WTC11 (cell line): ENCODE measurements at regions not wholly inside any gene's neighbourhood (a gene's known extent, or its start where the extent isn't known, plus 50 kb on each side); places are given as distances from the start of the nearest gene placed in this dataset.

ENCODE experiments used
- ATF1 ChIP-seq: sonication (generic); formaldehyde crosslinking; IDR thresholded peaks from 2 replicates; pipeline ENCODE4 v1.8.1; 2023; ENCODE audit warnings: mild to moderate bottlenecking, moderate library complexity, missing genetic modification reagents
- CREM ChIP-seq: sonication (generic); formaldehyde crosslinking; IDR thresholded peaks from 2 replicates; pipeline ENCODE4 v1.8.1; 2022; ENCODE audit warnings: mild to moderate bottlenecking, missing genetic modification reagents, moderate library complexity
- CTCF ChIP-seq: fragments of 200-600 bp; IDR thresholded peaks from 2 replicates; pipeline ENCODE4 v1.8.0; 2022; ENCODE audit warnings: antibody characterized with exemption
- NR2C2 ChIP-seq: sonication (generic); formaldehyde crosslinking; IDR thresholded peaks from 2 replicates; pipeline ENCODE4 v1.8.0; 2022; ENCODE audit warnings: mild to moderate bottlenecking, missing genetic modification reagents
- USF1 ChIP-seq: sonication (generic); formaldehyde crosslinking; IDR thresholded peaks from 2 replicates; pipeline ENCODE4 v1.8.0; 2022; ENCODE audit warnings: mild to moderate bottlenecking, missing genetic modification reagents

DNA sequence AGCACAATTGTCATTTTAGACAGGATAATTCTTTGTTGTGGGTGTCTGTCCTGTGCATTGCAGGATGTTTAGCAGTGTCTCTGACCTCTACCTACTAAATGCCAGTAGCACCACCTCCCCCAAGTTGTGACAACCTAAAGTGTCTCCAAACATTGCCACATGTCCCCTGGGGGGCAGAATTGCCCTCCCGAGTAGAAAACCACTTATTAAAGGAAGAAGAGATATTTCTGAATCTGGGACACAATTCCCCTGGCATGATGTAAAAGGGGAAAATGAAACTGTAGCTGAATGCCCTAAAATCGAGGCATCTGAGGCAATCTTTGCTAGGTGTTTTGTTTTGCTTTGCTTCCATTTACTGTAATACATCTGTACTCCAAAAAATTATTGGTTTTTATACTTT lies 116.8 kb upstream of the NAP1L1 start:
- TF ChIP-seq NR2C2 (CRISPR knock-in tag) (no peak), CTCF (no peak), USF1 (no peak), ATF1 (CRISPR knock-in tag) (no peak), CREM (CRISPR knock-in tag) (no peak)
